ENCODE measurements at regions not wholly inside any gene's neighbourhood (a gene's known extent, or its start where the extent isn't known, plus 50 kb on each side); places are given as distances from the start of the nearest gene placed in this dataset.

DNA sequence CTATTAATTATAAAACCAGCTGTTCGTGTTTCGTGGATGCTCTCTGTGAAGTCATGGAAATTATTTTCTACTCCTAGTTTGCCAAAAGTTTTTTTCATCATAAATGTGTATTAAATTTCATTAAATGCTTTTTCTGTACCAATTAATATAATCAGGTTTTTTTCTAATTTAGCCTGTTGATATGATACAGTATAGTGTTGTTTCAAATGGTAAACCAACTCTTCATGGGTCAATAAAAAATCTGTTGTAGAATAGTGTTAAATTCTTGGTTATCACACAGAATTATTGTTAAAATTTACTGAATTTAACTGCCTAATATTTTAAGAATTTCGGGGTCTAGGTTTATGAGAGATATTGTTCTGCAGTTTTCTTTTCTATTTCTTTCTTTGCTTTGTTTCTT, 505.9 kb upstream of the MANEA start:
- ATAC-seq = no peak
- TF ChIP-seq ZBTB12 (CRISPR knock-in tag; IDR thresholded peaks at IDR 0.05) = no peak
- no peak for TF ChIP-seq BACH1 (tag; IDR thresholded peaks at IDR 0.05)
- no peak for TF ChIP-seq ZFX (CRISPR knock-in tag; IDR thresholded peaks at IDR 0.05)
- TF ChIP-seq ELF4 (CRISPR knock-in tag; IDR thresholded peaks at IDR 0.05) = no peak
- no peak for TF ChIP-seq SMARCC2 (IDR thresholded peaks at IDR 0.05; ENCODE audit: low read depth)
- TF ChIP-seq U2AF2 (optimal IDR thresholded peaks at IDR 0.05; ENCODE audit: low read depth, low read length) = no peak
- TF ChIP-seq ZNF143 (CRISPR knock-in tag; IDR thresholded peaks at IDR 0.05) = no peak
- no peak for TF ChIP-seq AFF1 (IDR thresholded peaks at IDR 0.05; ENCODE audit: low read depth in 1 of 2, partially characterized antibody in 2 of 2)
- TF ChIP-seq PTBP1 (IDR thresholded peaks at IDR 0.05; ENCODE audit: low read depth, low read length) = no peak
- no peak for TF ChIP-seq BRF1 (IDR thresholded peaks at IDR 0.05; ENCODE audit: borderline replicate concordance, extremely low read depth, insufficient read length)
- no peak for TF ChIP-seq ZNF764 (CRISPR knock-in tag; IDR thresholded peaks at IDR 0.05; ENCODE audit: low read depth)
- no peak for TF ChIP-seq MTA3 (IDR thresholded peaks at IDR 0.05; ENCODE audit: borderline replicate concordance)
- no peak for TF ChIP-seq HOXB6 (CRISPR knock-in tag; IDR thresholded peaks at IDR 0.05; ENCODE audit: borderline replicate concordance)
- TF ChIP-seq ZNF518B (CRISPR knock-in tag; IDR thresholded peaks at IDR 0.05) = no peak
- intact Hi-C loops (cut with micrococcal nuclease) = no loop called here
- ChIA-PET POLR2A (no interaction called here), CTCF (ENCODE audit: low intra/inter-chr PET ratio) (no interaction called here)
- no peaks in the 10 kb centered on the region; the same call in none of the 2 replicates for H3K9me3 ChIP-seq (replicated peaks; ENCODE audit: control insufficient read depth, insufficient read depth, low read depth, low read length)
- no peaks in the 10 kb centered on the region for H3K36me3 ChIP-seq (ENCODE audit: control insufficient read depth, insufficient read depth, low read length)
- H4K20me1 ChIP-seq (replicated peaks; ENCODE audit: control insufficient read depth, insufficient read depth, low read length) = no peaks in the 10 kb centered on the region
- H3K79me2 ChIP-seq (ENCODE audit: control insufficient read depth, insufficient read depth, low read length) = no peaks in the 10 kb centered on the region
- WGBS (ENCODE audit: insufficient coverage, low coverage, missing lambda C conversion rate) = 2% methylated on average over 3 of the region's 3 CpGs
- no TSS peak for BruUV-seq (replicated peaks)
- in situ Hi-C loops (cut with MboI) = no loop called here
- DNase-seq (ENCODE audit: extremely low read depth in 1 of 4, low spot score in 3 of 4) = no peak
- no peak overlapping the region for H2AFZ ChIP-seq (ENCODE audit: low read depth, low read length)
- no peak for FAIRE-seq
- H3K9ac ChIP-seq (ENCODE audit: insufficient read depth in 1 of 2, low read depth in 2 of 2, low read length in 2 of 2) = no peak overlapping the region
- no peak overlapping the region for H3K4me3 ChIP-seq
- H3K4me1 ChIP-seq (replicated peaks in 1 of 2; ENCODE audit: control insufficient read depth in 2 of 2, insufficient read depth in 2 of 2, low read length in 2 of 2) = no peaks in the 10 kb centered on the region
- no peaks in the 10 kb centered on the region for H3K9me1 ChIP-seq (ENCODE audit: control insufficient read depth, insufficient read depth, low read length)
- H3K27ac ChIP-seq (ENCODE audit: extremely low read depth, low read depth, low read length) = no peak overlapping the region
- no peaks in the 10 kb centered on the region for H3K27me3 ChIP-seq (ENCODE audit: control insufficient read depth in 2 of 2, insufficient read depth in 2 of 2, low read length in 2 of 2)
- no peak overlapping the region for H3K4me2 ChIP-seq (ENCODE audit: insufficient read depth, low read length)
